OCI-LY7 (cell line): ENCODE measurements at regions not wholly inside any gene's neighbourhood (a gene's known extent, or its start where the extent isn't known, plus 50 kb on each side); places are given as distances from the start of the nearest gene placed in this dataset.

Source experiments
- CTCF ChIP-seq: fragments of 200-600 bp; sonication (generic); conservative IDR thresholded peaks from 2 replicates; pipeline ENCODE4 v1.5.1; 2014; ENCODE audit warnings: mild to moderate bottlenecking, antibody characterized with exemption, low read length, moderate library complexity, mixed read lengths
- EZH2phosphoT487 ChIP-seq: fragments of 200-600 bp; sonication (generic); IDR thresholded peaks from 2 replicates; pipeline ENCODE4 v1.6.1; 2018; ENCODE audit warnings: low read depth, borderline replicate concordance, mild to moderate bottlenecking, mixed run types, antibody characterized with exemption, low read length, moderate library complexity, mixed read lengths

- TF ChIP-seq CTCF (no peak), EZH2phosphoT487 (no peak)
These were observed 887.8 kb downstream of the MCTP2 start for GRCh38 chr15:95119041-95119610.
